HEK293T (cell line): ENCODE measurements at regions not wholly inside any gene's neighbourhood (a gene's known extent, or its start where the extent isn't known, plus 50 kb on each side); places are given as distances from the start of the nearest gene placed in this dataset.
A peak's percentile ranks its signal among the peaks of the same experiment; 100 is the strongest.

Experiments used
- CTCF ChIA-PET: fragments of 350-600 bp; formaldehyde crosslinking; extraction: SDS; loops from one replicate; lab custom pipeline; 2021; ENCODE audit warnings: antibody characterized with exemption, inconsistent platforms; lab: Yijun Ruan, JAX
- POLR2A ChIA-PET: fragments of 350-600 bp; formaldehyde crosslinking; extraction: SDS; loops from one replicate; lab custom pipeline; 2020; ENCODE audit warnings: antibody characterized with exemption, inconsistent platforms; lab: Yijun Ruan, JAX
- DNase-seq: peaks from one replicate; pipeline ENCODE4 v3.0.0; 2012; ENCODE audit warnings: mixed read lengths; ENCODE audit errors: extremely low spot score
- ARNT ChIP-seq: fragments of 450-650 bp; IDR thresholded peaks from 2 replicates; pipeline ENCODE4 v1.6.1; 2017; ENCODE audit warnings: mild to moderate bottlenecking
- BHLHE40 ChIP-seq: fragments of 450-650 bp; IDR thresholded peaks from 2 replicates; pipeline ENCODE4 v1.6.1; 2016; ENCODE audit warnings: mild to moderate bottlenecking, moderate library complexity, borderline replicate concordance
- CTBP1 ChIP-seq: fragments of 450-650 bp; IDR thresholded peaks from 2 replicates; pipeline ENCODE4 v1.6.1; 2016; ENCODE audit warnings: borderline replicate concordance
- ELF4 ChIP-seq: fragments of 450-650 bp; IDR thresholded peaks from 2 replicates; pipeline ENCODE4 v1.6.1; 2017; ENCODE audit warnings: antibody characterized with exemption
- FOXA1 ChIP-seq: fragments of 450-650 bp; IDR thresholded peaks from 2 replicates; pipeline ENCODE4 v1.6.1; 2016; ENCODE audit warnings: mild to moderate bottlenecking
- FOXK2 ChIP-seq: fragments of 450-650 bp; IDR thresholded peaks from 2 replicates; pipeline ENCODE4 v1.6.1; 2016; ENCODE audit warnings: mild to moderate bottlenecking
- FOXM1 ChIP-seq: fragments of 450-650 bp; IDR thresholded peaks from 2 replicates; pipeline ENCODE4 v1.6.1; 2017; ENCODE audit warnings: mild to moderate bottlenecking, borderline replicate concordance
- HDGF ChIP-seq: fragments of 450-650 bp; IDR thresholded peaks from 2 replicates; pipeline ENCODE4 v1.6.1; 2017; ENCODE audit warnings: antibody characterized with exemption, borderline replicate concordance
- L3MBTL2 ChIP-seq: fragments of 450-650 bp; conservative IDR thresholded peaks from 2 replicates; pipeline ENCODE4 v1.6.1; 2016; ENCODE audit warnings: mild to moderate bottlenecking
- LEF1 ChIP-seq: fragments of 450-650 bp; IDR thresholded peaks from 2 replicates; pipeline ENCODE4 v1.6.1; 2017; ENCODE audit warnings: mild to moderate bottlenecking, borderline replicate concordance
- NFRKB ChIP-seq: fragments of 450-650 bp; IDR thresholded peaks from 2 replicates; pipeline ENCODE4 v1.6.1; 2016; ENCODE audit warnings: mild to moderate bottlenecking, moderate library complexity
- SP1 ChIP-seq: fragments of 450-650 bp; IDR thresholded peaks from 2 replicates; pipeline ENCODE4 v1.6.1; 2017
- SUZ12 ChIP-seq: fragments of 450-650 bp; IDR thresholded peaks from 2 replicates; pipeline ENCODE4 v1.6.1; 2016; ENCODE audit warnings: mild to moderate bottlenecking
- TARDBP ChIP-seq: fragments of 450-650 bp; IDR thresholded peaks from 2 replicates; pipeline ENCODE4 v1.6.1; 2016
- TF ChIP-seq, protein P1 (sequence below): fragments of 450-650 bp; IDR thresholded peaks from 2 replicates; pipeline ENCODE4 v1.6.1; 2016

DNA sequence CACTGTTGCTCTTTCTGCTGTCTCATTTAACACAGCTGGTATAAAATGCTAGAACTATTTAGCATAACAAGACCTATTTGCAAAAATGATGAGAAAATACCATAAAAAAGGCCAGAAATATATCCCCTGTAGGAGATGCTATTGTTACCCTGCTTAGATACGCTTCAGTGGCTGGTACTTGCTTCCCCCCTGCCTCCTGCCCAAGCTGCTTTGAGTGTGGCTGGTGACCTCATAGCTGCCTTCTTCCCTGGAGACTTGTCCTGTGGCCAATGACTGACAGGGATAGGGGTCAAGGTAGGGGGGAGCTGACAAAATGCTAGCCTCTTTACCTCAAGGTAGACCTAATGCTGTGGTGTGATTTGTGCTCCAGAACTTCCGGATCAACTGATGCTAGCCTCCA is 150.2 kb upstream of the ZEB2 start:
- ChIA-PET POLR2A (no interaction called here), CTCF (no interaction called here)
- peak; percentile 22 for DNase-seq
- TF ChIP-seq FOXK2 (no peak), TARDBP (no peak), FOXA1 (no peak)
- TF ChIP-seq, protein P1, sequence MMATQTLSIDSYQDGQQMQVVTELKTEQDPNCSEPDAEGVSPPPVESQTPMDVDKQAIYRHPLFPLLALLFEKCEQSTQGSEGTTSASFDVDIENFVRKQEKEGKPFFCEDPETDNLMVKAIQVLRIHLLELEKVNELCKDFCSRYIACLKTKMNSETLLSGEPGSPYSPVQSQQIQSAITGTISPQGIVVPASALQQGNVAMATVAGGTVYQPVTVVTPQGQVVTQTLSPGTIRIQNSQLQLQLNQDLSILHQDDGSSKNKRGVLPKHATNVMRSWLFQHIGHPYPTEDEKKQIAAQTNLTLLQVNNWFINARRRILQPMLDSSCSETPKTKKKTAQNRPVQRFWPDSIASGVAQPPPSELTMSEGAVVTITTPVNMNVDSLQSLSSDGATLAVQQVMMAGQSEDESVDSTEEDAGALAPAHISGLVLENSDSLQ: peak; percentile 38; the same call in 1 of the 2 replicates

DNA sequence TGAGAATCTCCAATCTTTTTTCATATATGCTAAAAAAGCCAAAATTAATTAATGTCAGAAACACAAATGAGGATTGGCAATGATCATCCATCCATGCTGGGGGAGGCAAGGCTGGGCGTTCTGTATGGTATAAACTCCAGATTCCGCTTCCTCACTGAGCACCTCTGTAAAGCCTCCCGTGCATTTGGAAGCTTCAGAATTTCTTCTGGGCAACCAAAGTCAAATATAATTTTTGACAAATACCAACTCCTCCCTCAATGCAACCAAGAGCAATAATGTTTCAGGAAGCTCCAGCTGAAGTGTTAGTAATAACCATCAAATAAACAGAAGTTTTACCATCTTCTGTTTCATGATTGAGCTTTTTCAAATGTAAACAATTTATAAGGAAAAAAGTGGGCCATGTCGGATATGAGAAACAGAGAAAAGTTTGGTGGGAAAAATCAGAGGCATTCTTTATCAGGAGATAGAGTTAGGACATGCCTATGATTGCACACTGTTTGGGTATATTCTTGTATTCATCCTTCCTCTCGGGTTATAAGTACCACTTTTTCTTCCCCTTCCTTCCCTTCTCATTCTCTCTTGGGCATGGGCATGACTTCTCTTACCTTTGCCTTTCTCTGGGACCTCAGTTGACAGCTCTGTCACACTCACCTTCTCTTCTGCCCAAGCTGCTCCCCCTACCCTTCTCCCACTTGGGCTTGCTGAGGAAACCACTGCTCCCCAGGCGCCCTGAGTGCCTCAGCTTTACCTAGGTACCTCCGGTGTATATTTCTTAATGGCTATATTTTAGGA is 149.5 kb upstream of the ZEB2 start:
- ChIA-PET CTCF (interaction anchor here (0.6 kb wide), 1 partner anchor 57 kb away, joined by 3 read pairs; no protein-coding TSS in a partner anchor), POLR2A (no interaction called here)
- no peak for DNase-seq
- TF ChIP-seq FOXM1: no peak
- no peak for TF ChIP-seq FOXA1
- TF ChIP-seq SP1: no peak
- no peak for TF ChIP-seq TARDBP
- no peak for TF ChIP-seq BHLHE40
- no peak for TF ChIP-seq ELF4
- TF ChIP-seq FOXK2: no peak
- no peak for TF ChIP-seq SUZ12
- no peak for TF ChIP-seq L3MBTL2
- TF ChIP-seq, protein P1: no peak
- TF ChIP-seq ARNT: no peak

DNA sequence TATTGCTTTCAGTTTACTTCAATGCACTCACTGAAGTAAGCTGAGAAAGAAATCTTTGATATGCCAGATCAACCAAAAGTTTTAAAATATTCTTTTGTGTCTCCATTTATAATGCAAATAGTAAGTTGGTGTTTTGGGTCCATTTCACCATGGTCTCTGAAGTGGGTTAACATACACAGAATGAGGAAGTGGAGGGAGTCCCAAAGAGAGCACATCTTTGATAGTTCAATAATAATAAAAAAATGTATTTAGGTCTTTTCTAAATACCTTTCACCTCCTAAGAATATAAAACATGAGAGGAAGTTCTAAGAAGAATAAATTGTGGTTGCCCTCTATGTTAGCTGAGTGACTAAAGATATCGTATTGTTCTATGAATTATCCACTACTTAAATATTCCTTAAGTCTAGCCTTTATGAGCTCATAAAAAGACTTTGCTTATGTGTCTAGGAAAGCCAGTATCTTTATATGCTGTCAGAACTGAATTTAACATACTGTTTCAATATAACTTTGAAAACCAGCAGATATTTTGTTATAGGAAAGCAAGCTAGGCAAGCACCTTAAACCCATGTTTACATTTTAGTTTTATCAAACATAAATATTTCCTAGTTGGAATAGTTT is 148.7 kb upstream of the ZEB2 start:
- ChIA-PET POLR2A (no interaction called here), CTCF (interaction anchor here (0.6 kb wide), 2 partner anchors 30 to 56 kb away, joined by 3 read pairs; no protein-coding TSS in a partner anchor)
- TF ChIP-seq, protein P1: peak; percentile 34; the same call in 1 of the 2 replicates
- no peak for TF ChIP-seq CTBP1
- DNase-seq: no peak

DNA sequence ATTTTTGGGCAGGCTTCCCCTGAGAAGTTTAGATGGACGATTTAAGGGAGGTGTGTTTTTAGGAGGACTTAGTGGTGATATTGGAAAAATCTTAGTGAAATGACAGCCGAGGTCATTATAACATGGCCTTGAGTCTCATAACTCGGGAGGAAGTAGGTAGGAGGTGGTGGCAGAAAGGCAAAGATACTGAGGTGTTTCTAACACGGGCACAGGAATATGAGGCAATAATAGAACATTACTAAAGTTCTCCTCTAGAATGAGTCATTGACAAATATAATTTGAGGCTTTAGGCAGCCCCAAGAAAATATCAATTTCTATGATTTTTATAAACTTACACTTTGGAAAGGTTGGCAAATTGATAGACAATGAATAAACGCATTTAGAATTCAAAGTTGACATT is 146.1 kb upstream of the ZEB2 start:
- no peak for DNase-seq
- TF ChIP-seq BHLHE40 (no peak), FOXA1 (no peak), ELF4 (no peak), HDGF (no peak), FOXK2 (no peak)
- ChIA-PET CTCF (no interaction called here), POLR2A (no interaction called here)

DNA sequence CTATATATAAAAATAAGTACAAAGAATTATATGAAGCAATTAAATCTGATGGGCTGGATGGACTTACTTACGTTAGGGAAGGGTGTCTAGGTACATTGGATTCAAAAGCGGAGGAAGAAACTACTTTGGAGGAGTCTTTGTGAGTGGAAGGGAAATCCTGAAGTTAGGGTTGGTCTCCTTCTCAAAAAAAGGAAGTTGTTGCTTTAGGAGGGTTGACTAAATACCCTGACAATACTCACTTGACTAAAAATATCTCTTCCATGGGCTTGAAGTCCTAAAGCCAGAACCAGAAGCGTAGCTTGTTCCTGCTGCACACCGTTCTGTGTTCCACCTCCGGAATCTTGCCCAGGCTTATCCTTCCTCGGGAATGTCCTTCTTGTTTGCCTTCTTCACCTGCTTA is 143.3 kb upstream of the ZEB2 start:
- no peak for DNase-seq
- TF ChIP-seq NFRKB (no peak), BHLHE40 (no peak), FOXK2 (no peak)
- TF ChIP-seq, protein P1: no peak
- POLR2A ChIA-PET: no interaction called here
- CTCF ChIA-PET: no interaction called here

DNA sequence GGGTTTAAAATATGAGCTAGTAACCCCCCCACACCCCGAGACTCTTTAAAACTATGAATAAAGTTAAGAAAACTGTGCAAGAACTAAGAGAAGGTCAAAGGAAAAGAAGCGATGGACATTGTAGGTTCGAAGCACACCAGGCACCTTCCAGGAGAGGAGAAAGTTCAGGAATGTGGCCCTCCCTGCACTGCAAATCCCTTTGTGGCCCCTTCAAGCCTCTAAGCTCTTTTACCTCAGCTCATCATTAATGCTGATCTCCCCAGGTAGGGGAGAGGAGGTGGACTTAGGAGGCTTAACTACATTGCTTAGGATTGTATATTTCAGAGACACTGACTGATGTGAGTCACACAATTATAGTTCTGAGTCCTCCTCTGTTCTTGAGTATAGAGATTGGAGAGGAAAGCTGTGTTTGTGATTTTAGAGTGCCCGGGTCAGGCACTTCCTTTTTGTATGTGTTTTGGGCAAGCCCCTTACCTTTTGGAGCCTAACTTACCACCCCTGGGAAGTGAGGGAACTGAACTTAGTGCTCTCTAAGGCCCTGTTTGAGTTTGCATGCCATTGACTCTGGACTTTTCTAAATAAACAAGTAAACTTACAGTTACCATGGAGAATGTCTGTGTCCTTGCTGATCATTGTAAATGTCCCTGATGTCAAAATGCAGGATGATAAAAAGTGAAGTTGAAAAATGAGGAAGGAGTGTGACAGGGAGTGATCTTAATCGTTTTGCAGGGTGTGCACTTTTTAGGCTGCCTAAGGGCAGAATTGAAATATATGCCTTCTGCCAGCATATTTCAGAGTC is 140.8 kb upstream of the ZEB2 start:
- CTCF ChIA-PET: no interaction called here
- no peak for DNase-seq
- TF ChIP-seq HDGF (no peak), LEF1 (no peak), ARNT (no peak), L3MBTL2 (no peak), CTBP1 (no peak), TARDBP (no peak), BHLHE40 (no peak), NFRKB (no peak), ELF4 (no peak), FOXK2 (no peak)
- POLR2A ChIA-PET: no interaction called here
